SK-N-SH treated with all-trans-retinoic acid at 6 μM for 48 hours (cell line): ENCODE measurements at regions not wholly inside any gene's neighbourhood (a gene's known extent, or its start where the extent isn't known, plus 50 kb on each side); places are given as distances from the start of the nearest gene placed in this dataset.
A peak's percentile ranks its signal among the peaks of the same experiment; 100 is the strongest.

ENCODE experiments used
- ATAC-seq: fragments of 200-7000 bp; cut with Tn5 transposase; 3 replicates; pipeline ENCODE4 v1.9.1; 2020; ENCODE audit warnings: mild to moderate bottlenecking, moderate library complexity
- ARNTL ChIP-seq: fragments of 450-650 bp; formaldehyde crosslinking; IDR thresholded peaks from 2 replicates; pipeline ENCODE4 v1.5.0; 2020; ENCODE audit warnings: low read depth, mild to moderate bottlenecking, moderate library complexity, borderline replicate concordance
- BACH2 ChIP-seq: fragments of 250-450 bp; sonication (Bioruptor Pico); IDR thresholded peaks from 2 replicates; pipeline ENCODE4 v1.9.0; 2021; ENCODE audit warnings: mild to moderate bottlenecking, borderline replicate concordance
- CREB5 ChIP-seq: fragments of 250-450 bp; sonication (Bioruptor Pico); IDR thresholded peaks from 2 replicates; pipeline ENCODE4 v1.5.1; 2020; ENCODE audit warnings: low read depth, mild to moderate bottlenecking, moderate library complexity
- CSDC2 ChIP-seq: fragments of 250-450 bp; sonication (Bioruptor Pico); IDR thresholded peaks from 2 replicates; pipeline ENCODE4 v1.5.0; 2020; ENCODE audit warnings: mild to moderate bottlenecking, moderate library complexity
- ESRRG ChIP-seq: fragments of 250-450 bp; sonication (Bioruptor Pico); IDR thresholded peaks from 2 replicates; pipeline ENCODE4 v1.6.1; 2021; ENCODE audit warnings: mild to moderate bottlenecking
- GLIS3 ChIP-seq: fragments of 250-450 bp; sonication (Bioruptor Pico); IDR thresholded peaks from 2 replicates; pipeline ENCODE4 v1.5.0; 2020; ENCODE audit warnings: mild to moderate bottlenecking, moderate library complexity
- ISL1 ChIP-seq: fragments of 250-450 bp; sonication (Bioruptor Pico); IDR thresholded peaks from 2 replicates; pipeline ENCODE4 v2.1.2; 2022; ENCODE audit warnings: mild to moderate bottlenecking, moderate library complexity
- OSR1 ChIP-seq: fragments of 250-450 bp; sonication (Bioruptor Pico); IDR thresholded peaks from 2 replicates; pipeline ENCODE4 v1.8.0; 2022; ENCODE audit warnings: moderate library complexity, mild to moderate bottlenecking, inconsistent platforms
- PPARA ChIP-seq: fragments of 250-450 bp; sonication (Bioruptor Pico); IDR thresholded peaks from 2 replicates; pipeline ENCODE4 v1.5.0; 2020; ENCODE audit warnings: mild to moderate bottlenecking, borderline replicate concordance
- RARB ChIP-seq: fragments of 250-450 bp; sonication (Bioruptor Pico); IDR thresholded peaks from 2 replicates; pipeline ENCODE4 v1.8.0; 2021; ENCODE audit warnings: mild to moderate bottlenecking, moderate library complexity
- SNAI2 ChIP-seq: fragments of 250-450 bp; sonication (Bioruptor Pico); IDR thresholded peaks from 2 replicates; pipeline ENCODE4 v1.5.0; 2020; ENCODE audit warnings: mild to moderate bottlenecking, moderate library complexity
- TCF4 ChIP-seq: fragments of 250-450 bp; sonication (Bioruptor Pico); IDR thresholded peaks from 2 replicates; pipeline ENCODE4 v1.8.0; 2021; ENCODE audit warnings: mild to moderate bottlenecking, moderate library complexity, borderline replicate concordance
- ZC3H10 ChIP-seq: fragments of 250-450 bp; sonication (Bioruptor Pico); IDR thresholded peaks from 2 replicates; pipeline ENCODE4 v1.5.1; 2021; ENCODE audit warnings: mild to moderate bottlenecking, moderate library complexity
- ZFP3 ChIP-seq: fragments of 250-450 bp; sonication (Bioruptor Pico); IDR thresholded peaks from 2 replicates; pipeline ENCODE4 v1.5.0; 2020; ENCODE audit warnings: mild to moderate bottlenecking, moderate library complexity
- ZNF565 ChIP-seq: fragments of 450-650 bp; formaldehyde crosslinking; conservative IDR thresholded peaks from 2 replicates; pipeline ENCODE4 v1.5.0; 2020; ENCODE audit warnings: low read depth, mild to moderate bottlenecking, moderate library complexity
- ZNF70 ChIP-seq: fragments of 450-650 bp; formaldehyde crosslinking; IDR thresholded peaks from 2 replicates; pipeline ENCODE4 v1.5.0; 2020; ENCODE audit warnings: mild to moderate bottlenecking, moderate library complexity
- ZNF8 ChIP-seq: fragments of 450-650 bp; formaldehyde crosslinking; IDR thresholded peaks from 2 replicates; pipeline ENCODE4 v1.5.0; 2020; ENCODE audit warnings: mild to moderate bottlenecking, moderate library complexity
- TF ChIP-seq, protein P1 (sequence below): fragments of 250-450 bp; sonication (Bioruptor Pico); IDR thresholded peaks from 2 replicates; pipeline ENCODE4 v1.8.0; 2020; ENCODE audit warnings: mild to moderate bottlenecking, moderate library complexity, borderline replicate concordance
- TF ChIP-seq, protein P2 (sequence below): fragments of 250-450 bp; sonication (Bioruptor Pico); IDR thresholded peaks from 2 replicates; pipeline ENCODE4 v1.8.0; 2021; ENCODE audit warnings: low read depth, mild to moderate bottlenecking, moderate library complexity, borderline replicate concordance
- TF ChIP-seq, protein P3 (sequence below): fragments of 250-450 bp; sonication (Bioruptor Pico); IDR thresholded peaks from 2 replicates; pipeline ENCODE4 v1.5.1; 2021; ENCODE audit warnings: mild to moderate bottlenecking, moderate library complexity
- TF ChIP-seq, protein P4 (sequence below): fragments of 250-450 bp; sonication (Bioruptor Pico); IDR thresholded peaks from 2 replicates; pipeline ENCODE4 v1.5.0; 2020; ENCODE audit warnings: mild to moderate bottlenecking, moderate library complexity

GRCh38 chr1:106037526-106037925 is 1018.9 kb upstream of the PRMT6 start:
- no peak for ATAC-seq
- no peak for TF ChIP-seq RARB
- TF ChIP-seq ZFP3 (CRISPR knock-in tag), result no peak
- TF ChIP-seq ZNF8 (CRISPR knock-in tag), result no peak
- TF ChIP-seq BACH2, result no peak
- no peak for TF ChIP-seq TCF4
- TF ChIP-seq CSDC2 (CRISPR knock-in tag), result no peak
- TF ChIP-seq, protein P1, sequence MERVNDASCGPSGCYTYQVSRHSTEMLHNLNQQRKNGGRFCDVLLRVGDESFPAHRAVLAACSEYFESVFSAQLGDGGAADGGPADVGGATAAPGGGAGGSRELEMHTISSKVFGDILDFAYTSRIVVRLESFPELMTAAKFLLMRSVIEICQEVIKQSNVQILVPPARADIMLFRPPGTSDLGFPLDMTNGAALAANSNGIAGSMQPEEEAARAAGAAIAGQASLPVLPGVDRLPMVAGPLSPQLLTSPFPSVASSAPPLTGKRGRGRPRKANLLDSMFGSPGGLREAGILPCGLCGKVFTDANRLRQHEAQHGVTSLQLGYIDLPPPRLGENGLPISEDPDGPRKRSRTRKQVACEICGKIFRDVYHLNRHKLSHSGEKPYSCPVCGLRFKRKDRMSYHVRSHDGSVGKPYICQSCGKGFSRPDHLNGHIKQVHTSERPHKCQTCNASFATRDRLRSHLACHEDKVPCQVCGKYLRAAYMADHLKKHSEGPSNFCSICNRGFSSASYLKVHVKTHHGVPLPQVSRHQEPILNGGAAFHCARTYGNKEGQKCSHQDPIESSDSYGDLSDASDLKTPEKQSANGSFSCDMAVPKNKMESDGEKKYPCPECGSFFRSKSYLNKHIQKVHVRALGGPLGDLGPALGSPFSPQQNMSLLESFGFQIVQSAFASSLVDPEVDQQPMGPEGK, result no peak
- TF ChIP-seq, protein P2, sequence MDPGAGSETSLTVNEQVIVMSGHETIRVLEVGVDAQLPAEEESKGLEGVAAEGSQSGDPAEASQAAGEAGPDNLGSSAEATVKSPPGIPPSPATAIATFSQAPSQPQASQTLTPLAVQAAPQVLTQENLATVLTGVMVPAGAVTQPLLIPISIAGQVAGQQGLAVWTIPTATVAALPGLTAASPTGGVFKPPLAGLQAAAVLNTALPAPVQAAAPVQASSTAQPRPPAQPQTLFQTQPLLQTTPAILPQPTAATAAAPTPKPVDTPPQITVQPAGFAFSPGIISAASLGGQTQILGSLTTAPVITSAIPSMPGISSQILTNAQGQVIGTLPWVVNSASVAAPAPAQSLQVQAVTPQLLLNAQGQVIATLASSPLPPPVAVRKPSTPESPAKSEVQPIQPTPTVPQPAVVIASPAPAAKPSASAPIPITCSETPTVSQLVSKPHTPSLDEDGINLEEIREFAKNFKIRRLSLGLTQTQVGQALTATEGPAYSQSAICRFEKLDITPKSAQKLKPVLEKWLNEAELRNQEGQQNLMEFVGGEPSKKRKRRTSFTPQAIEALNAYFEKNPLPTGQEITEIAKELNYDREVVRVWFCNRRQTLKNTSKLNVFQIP, result no peak
- TF ChIP-seq ZNF70 (CRISPR knock-in tag), result no peak
- TF ChIP-seq, protein P3, sequence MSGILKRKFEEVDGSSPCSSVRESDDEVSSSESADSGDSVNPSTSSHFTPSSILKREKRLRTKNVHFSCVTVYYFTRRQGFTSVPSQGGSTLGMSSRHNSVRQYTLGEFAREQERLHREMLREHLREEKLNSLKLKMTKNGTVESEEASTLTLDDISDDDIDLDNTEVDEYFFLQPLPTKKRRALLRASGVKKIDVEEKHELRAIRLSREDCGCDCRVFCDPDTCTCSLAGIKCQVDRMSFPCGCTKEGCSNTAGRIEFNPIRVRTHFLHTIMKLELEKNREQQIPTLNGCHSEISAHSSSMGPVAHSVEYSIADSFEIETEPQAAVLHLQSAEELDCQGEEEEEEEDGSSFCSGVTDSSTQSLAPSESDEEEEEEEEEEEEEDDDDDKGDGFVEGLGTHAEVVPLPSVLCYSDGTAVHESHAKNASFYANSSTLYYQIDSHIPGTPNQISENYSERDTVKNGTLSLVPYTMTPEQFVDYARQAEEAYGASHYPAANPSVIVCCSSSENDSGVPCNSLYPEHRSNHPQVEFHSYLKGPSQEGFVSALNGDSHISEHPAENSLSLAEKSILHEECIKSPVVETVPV (CRISPR knock-in tag), result no peak
- no peak for TF ChIP-seq GLIS3 (CRISPR knock-in tag)
- no peak for TF ChIP-seq CREB5 (CRISPR knock-in tag)
- TF ChIP-seq SNAI2 (CRISPR knock-in tag), result no peak
- no peak for TF ChIP-seq ZC3H10 (CRISPR knock-in tag)
- no peak for TF ChIP-seq ESRRG (CRISPR knock-in tag)
- TF ChIP-seq ARNTL (CRISPR knock-in tag), result no peak
- no peak for TF ChIP-seq ISL1 (CRISPR knock-in tag)
- no peak for TF ChIP-seq ZNF565 (CRISPR knock-in tag)

- TF ChIP-seq, protein P1, result no peak
- TF ChIP-seq ZNF565 (CRISPR knock-in tag), result no peak
- no peak for TF ChIP-seq ZFP3 (CRISPR knock-in tag)
- TF ChIP-seq SNAI2 (CRISPR knock-in tag), result no peak
- no peak for TF ChIP-seq BACH2
- no peak for TF ChIP-seq RARB
- TF ChIP-seq ARNTL (CRISPR knock-in tag), result no peak
- no peak for TF ChIP-seq ZNF70 (CRISPR knock-in tag)
- TF ChIP-seq OSR1, result no peak
- TF ChIP-seq ESRRG (CRISPR knock-in tag), result no peak
- ATAC-seq, result no peak
Measured at GRCh38 chr1:106038260-106038659, 1018.2 kb upstream of the PRMT6 start.

DNA sequence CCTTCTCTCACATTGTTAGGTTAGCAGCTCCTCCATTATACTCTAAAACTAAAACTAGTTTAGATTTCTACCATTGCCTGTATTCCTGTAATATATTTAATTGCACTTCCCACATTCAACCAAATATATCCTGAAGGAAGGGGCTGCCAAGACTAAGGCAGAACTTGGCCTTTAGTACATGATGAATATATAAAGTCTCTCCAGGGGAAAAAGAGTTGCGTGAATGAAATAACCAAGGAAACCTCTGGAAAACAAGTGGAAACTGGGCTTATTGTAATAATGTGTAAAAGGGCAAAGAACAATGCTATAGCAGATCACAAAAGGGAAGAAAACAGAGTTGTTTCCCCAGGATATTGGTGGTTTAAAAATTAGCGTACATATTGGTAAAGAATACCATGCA is 1012.5 kb upstream of the PRMT6 start:
- TF ChIP-seq, protein P2, result no peak
- no peak for TF ChIP-seq ZC3H10 (CRISPR knock-in tag)

GRCh38 chr1:106047210-106047609 is 1009.3 kb upstream of the PRMT6 start:
- ATAC-seq, result no peak
- TF ChIP-seq PPARA (CRISPR knock-in tag) (no peak), TCF4 (peak; percentile 86)
- TF ChIP-seq, protein P4, sequence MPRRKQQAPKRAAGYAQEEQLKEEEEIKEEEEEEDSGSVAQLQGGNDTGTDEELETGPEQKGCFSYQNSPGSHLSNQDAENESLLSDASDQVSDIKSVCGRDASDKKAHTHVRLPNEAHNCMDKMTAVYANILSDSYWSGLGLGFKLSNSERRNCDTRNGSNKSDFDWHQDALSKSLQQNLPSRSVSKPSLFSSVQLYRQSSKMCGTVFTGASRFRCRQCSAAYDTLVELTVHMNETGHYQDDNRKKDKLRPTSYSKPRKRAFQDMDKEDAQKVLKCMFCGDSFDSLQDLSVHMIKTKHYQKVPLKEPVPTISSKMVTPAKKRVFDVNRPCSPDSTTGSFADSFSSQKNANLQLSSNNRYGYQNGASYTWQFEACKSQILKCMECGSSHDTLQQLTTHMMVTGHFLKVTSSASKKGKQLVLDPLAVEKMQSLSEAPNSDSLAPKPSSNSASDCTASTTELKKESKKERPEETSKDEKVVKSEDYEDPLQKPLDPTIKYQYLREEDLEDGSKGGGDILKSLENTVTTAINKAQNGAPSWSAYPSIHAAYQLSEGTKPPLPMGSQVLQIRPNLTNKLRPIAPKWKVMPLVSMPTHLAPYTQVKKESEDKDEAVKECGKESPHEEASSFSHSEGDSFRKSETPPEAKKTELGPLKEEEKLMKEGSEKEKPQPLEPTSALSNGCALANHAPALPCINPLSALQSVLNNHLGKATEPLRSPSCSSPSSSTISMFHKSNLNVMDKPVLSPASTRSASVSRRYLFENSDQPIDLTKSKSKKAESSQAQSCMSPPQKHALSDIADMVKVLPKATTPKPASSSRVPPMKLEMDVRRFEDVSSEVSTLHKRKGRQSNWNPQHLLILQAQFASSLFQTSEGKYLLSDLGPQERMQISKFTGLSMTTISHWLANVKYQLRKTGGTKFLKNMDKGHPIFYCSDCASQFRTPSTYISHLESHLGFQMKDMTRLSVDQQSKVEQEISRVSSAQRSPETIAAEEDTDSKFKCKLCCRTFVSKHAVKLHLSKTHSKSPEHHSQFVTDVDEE (CRISPR knock-in tag), result peak; percentile 46; the same call in 1 of the 2 replicates
- TF ChIP-seq, protein P3 (CRISPR knock-in tag), result no peak

More for the DNA sequence above, 1012.5 kb upstream of the PRMT6 start:
- ATAC-seq, result no peak
